ENCODE measurements at regions not wholly inside any gene's neighbourhood (a gene's known extent, or its start where the extent isn't known, plus 50 kb on each side); places are given as distances from the start of the nearest gene placed in this dataset.

GRCh38 chr7:84336766-84337165, 142.2 kb upstream of the SEMA3A start:
- ChIA-PET CTCF (no interaction called here), POLR2A (no interaction called here)
- TF ChIP-seq ELF4 (IDR thresholded peaks at IDR 0.05) (no peak), ARNT (IDR thresholded peaks at IDR 0.05) (no peak), BHLHE40 (IDR thresholded peaks at IDR 0.05; ENCODE audit: borderline replicate concordance) (no peak)
- DNase-seq (ENCODE audit: extremely low spot score), result no peak

- TF ChIP-seq CTBP1 (IDR thresholded peaks at IDR 0.05; ENCODE audit: borderline replicate concordance), result no peak
- no peak for TF ChIP-seq BHLHE40 (IDR thresholded peaks at IDR 0.05; ENCODE audit: borderline replicate concordance)
- no peak for TF ChIP-seq ZNF384 (IDR thresholded peaks at IDR 0.05)
- TF ChIP-seq SUZ12 (IDR thresholded peaks at IDR 0.05), result no peak
- no peak for TF ChIP-seq TARDBP (IDR thresholded peaks at IDR 0.05)
- no peak for TF ChIP-seq PKNOX1 (IDR thresholded peaks at IDR 0.05)
- no peak for TF ChIP-seq L3MBTL2 (conservative IDR thresholded peaks at IDR 0.05)
- TF ChIP-seq ARNT (IDR thresholded peaks at IDR 0.05), result no peak
- no peak for TF ChIP-seq NFRKB (IDR thresholded peaks at IDR 0.05)
- TF ChIP-seq FOXM1 (IDR thresholded peaks at IDR 0.05; ENCODE audit: borderline replicate concordance), result no peak
- TF ChIP-seq SP1 (IDR thresholded peaks at IDR 0.05), result no peak
- no peak for TF ChIP-seq ELF4 (IDR thresholded peaks at IDR 0.05)
- TF ChIP-seq LEF1 (IDR thresholded peaks at IDR 0.05; ENCODE audit: borderline replicate concordance), result no peak
- no peak for TF ChIP-seq FOXA1 (IDR thresholded peaks at IDR 0.05)
- no peak for TF ChIP-seq FOXK2 (IDR thresholded peaks at IDR 0.05)
- no peak for TF ChIP-seq HDGF (IDR thresholded peaks at IDR 0.05; ENCODE audit: borderline replicate concordance)
- no peak for DNase-seq (ENCODE audit: extremely low spot score)
- CTCF ChIA-PET, result no interaction called here
- POLR2A ChIA-PET, result no interaction called here
These were observed 141.7 kb upstream of the SEMA3A start for GRCh38 chr7:84336303-84336702.

GRCh38 chr7:84331616-84332015, 137.0 kb upstream of the SEMA3A start:
- no peak for DNase-seq (ENCODE audit: extremely low spot score)
- ChIA-PET CTCF (no interaction called here), POLR2A (no interaction called here)
- TF ChIP-seq BHLHE40 (IDR thresholded peaks at IDR 0.05; ENCODE audit: borderline replicate concordance) (no peak), FOXA1 (IDR thresholded peaks at IDR 0.05) (no peak), SUZ12 (IDR thresholded peaks at IDR 0.05) (no peak), L3MBTL2 (conservative IDR thresholded peaks at IDR 0.05) (no peak), LEF1 (IDR thresholded peaks at IDR 0.05; ENCODE audit: borderline replicate concordance) (no peak), ELF4 (IDR thresholded peaks at IDR 0.05) (no peak), ZNF384 (IDR thresholded peaks at IDR 0.05) (no peak), PKNOX1 (IDR thresholded peaks at IDR 0.05) (no peak)

GRCh38 chr7:84328571-84328970, 134.0 kb upstream of the SEMA3A start:
- TF ChIP-seq LEF1 (IDR thresholded peaks at IDR 0.05; ENCODE audit: borderline replicate concordance), result no peak
- ChIA-PET POLR2A (no interaction called here), CTCF (no interaction called here)
- no peak for DNase-seq (ENCODE audit: extremely low spot score)

- no peak for DNase-seq (ENCODE audit: extremely low spot score)
- TF ChIP-seq TARDBP (IDR thresholded peaks at IDR 0.05), result no peak
- TF ChIP-seq FOXA1 (IDR thresholded peaks at IDR 0.05), result no peak
- no peak for TF ChIP-seq NFRKB (IDR thresholded peaks at IDR 0.05)
- ChIA-PET POLR2A (no interaction called here), CTCF (no interaction called here)
These were observed 129.6 kb upstream of the SEMA3A start for GRCh38 chr7:84324136-84324630.

GRCh38 chr7:84317536-84317935, 122.9 kb upstream of the SEMA3A start:
- TF ChIP-seq SP1 (IDR thresholded peaks at IDR 0.05) (no peak), LEF1 (IDR thresholded peaks at IDR 0.05; ENCODE audit: borderline replicate concordance) (no peak), FOXA1 (IDR thresholded peaks at IDR 0.05) (no peak), ARNT (IDR thresholded peaks at IDR 0.05) (no peak), SUZ12 (IDR thresholded peaks at IDR 0.05) (no peak), FOXK2 (IDR thresholded peaks at IDR 0.05) (no peak), FOXM1 (IDR thresholded peaks at IDR 0.05; ENCODE audit: borderline replicate concordance) (no peak), PKNOX1 (IDR thresholded peaks at IDR 0.05) (no peak), HDGF (IDR thresholded peaks at IDR 0.05; ENCODE audit: borderline replicate concordance) (no peak), ZNF384 (IDR thresholded peaks at IDR 0.05) (no peak), L3MBTL2 (conservative IDR thresholded peaks at IDR 0.05) (no peak), BHLHE40 (IDR thresholded peaks at IDR 0.05; ENCODE audit: borderline replicate concordance) (no peak), TARDBP (IDR thresholded peaks at IDR 0.05) (no peak)
- ChIA-PET POLR2A (no interaction called here), CTCF (no interaction called here)
- no peak for DNase-seq (ENCODE audit: extremely low spot score)

- TF ChIP-seq FOXK2 (IDR thresholded peaks at IDR 0.05), result no peak
- CTCF ChIA-PET, result no interaction called here
- no peak for DNase-seq (ENCODE audit: extremely low spot score)
- POLR2A ChIA-PET, result no interaction called here
These were observed 119.7 kb upstream of the SEMA3A start for GRCh38 chr7:84314263-84314662.

GRCh38 chr7:84304407-84304806, 109.8 kb upstream of the SEMA3A start:
- ChIA-PET POLR2A (no interaction called here), CTCF (no interaction called here)
- TF ChIP-seq SP1 (IDR thresholded peaks at IDR 0.05), result no peak
- TF ChIP-seq ZNF384 (IDR thresholded peaks at IDR 0.05), result no peak
- TF ChIP-seq TARDBP (IDR thresholded peaks at IDR 0.05), result no peak
- no peak for TF ChIP-seq FOXA1 (IDR thresholded peaks at IDR 0.05)
- no peak for DNase-seq (ENCODE audit: extremely low spot score)

Data from HEK293T (cell line).